Tibial artery (tissue), 4 donors: ENCODE measurements at regions not wholly inside any gene's neighbourhood (a gene's known extent, or its start where the extent isn't known, plus 50 kb on each side); places are given as distances from the start of the nearest gene placed in this dataset.

Source experiments
- DNase-seq, 2 donors: peaks; one replicate each; pipeline ENCODE4 v3.0.0-alpha.2; 2019
- H3K27ac ChIP-seq, 2 donors: fragments of 200-600 bp; sonication (generic) in 1 of 2; 1 replicate in 1 of 2; 2 replicates in 1 of 2; pipeline ENCODE4 v1.5.1; 2018 to 2019; ENCODE audit warnings: mild to moderate bottlenecking in 1 of 2
- H3K27me3 ChIP-seq, 2 donors: fragments of 200-600 bp; sonication (generic) in 1 of 2; one replicate each; pipeline versions ENCODE4 v1.5.1 to v1.6.0; 2016 to 2019
- H3K36me3 ChIP-seq, 3 donors: fragments of 200-600 bp; sonication (generic) in 2 of 3; one replicate each; pipeline ENCODE4 v1.5.1; 2016 to 2019; ENCODE audit warnings: mild to moderate bottlenecking in 2 of 3
- H3K4me1 ChIP-seq, 4 donors: fragments of 200-600 bp; sonication (generic) in 2 of 4; 1 replicate in 3 of 4; 2 replicates in 1 of 4; pipeline ENCODE4 v1.5.1; 2016 to 2019
- H3K4me3 ChIP-seq, 2 donors: fragments of 200-600 bp; sonication (generic) in 1 of 2; 1 replicate in 1 of 2; 2 replicates in 1 of 2; pipeline ENCODE4 v1.5.1; 2018 to 2019; ENCODE audit warnings: mild to moderate bottlenecking in 2 of 2
- H3K9me3 ChIP-seq, 3 donors: fragments of 200-600 bp; sonication (generic) in 1 of 3; one replicate each; pipeline ENCODE4 v1.5.1; 2016 to 2019
- CTCF ChIP-seq, 2 experiments: fragments of 200-600 bp in 1 of 2; fragments of 450-650 bp in 1 of 2; IDR thresholded peaks; one replicate each; pipeline ENCODE4 v1.5.1; 2017 to 2019; ENCODE audit warnings: antibody characterized with exemption in 2 of 2, mild to moderate bottlenecking in 1 of 2, moderate library complexity in 1 of 2
- intact Hi-C: fragments of 100-400 bp; cut with DNase I; formaldehyde crosslinking; loops from one replicate; pipeline ENCODE4 v1.15.0; 2023; ENCODE audit warnings: low total_unique reads

DNA sequence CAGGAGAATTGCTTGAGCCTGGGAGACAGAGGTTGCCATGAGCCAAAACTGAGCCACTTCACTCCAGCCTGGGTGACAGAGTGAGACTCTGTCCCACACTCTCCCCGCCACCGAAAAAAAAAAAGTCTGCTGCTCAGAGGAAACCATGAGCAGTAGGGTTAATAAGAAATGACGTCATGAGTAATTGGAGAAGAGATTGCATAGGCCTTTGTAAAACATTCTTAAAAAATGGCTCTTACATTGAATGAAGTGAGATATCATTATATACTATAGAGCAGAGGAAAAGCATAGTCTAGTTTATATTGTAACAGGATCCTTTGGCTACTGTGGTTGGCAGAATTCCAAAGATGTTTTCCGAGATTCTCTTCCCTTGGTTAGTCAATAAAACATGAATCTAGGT lies 228.2 kb downstream of the PCDH20 start:
- Histone ChIP-seq H3K27me3 (no peaks in the 10 kb centered on the region), H3K27ac (no peak overlapping the region), H3K9me3 (no peaks in the 10 kb centered on the region), H3K4me1 (no peaks in the 10 kb centered on the region), H3K4me3 (no peak overlapping the region), H3K36me3 (no peaks in the 10 kb centered on the region)
- intact Hi-C loops: no loop called here
- DNase-seq: no peak
- TF ChIP-seq CTCF (IDR thresholded peaks at IDR 0.05): no peak

DNA sequence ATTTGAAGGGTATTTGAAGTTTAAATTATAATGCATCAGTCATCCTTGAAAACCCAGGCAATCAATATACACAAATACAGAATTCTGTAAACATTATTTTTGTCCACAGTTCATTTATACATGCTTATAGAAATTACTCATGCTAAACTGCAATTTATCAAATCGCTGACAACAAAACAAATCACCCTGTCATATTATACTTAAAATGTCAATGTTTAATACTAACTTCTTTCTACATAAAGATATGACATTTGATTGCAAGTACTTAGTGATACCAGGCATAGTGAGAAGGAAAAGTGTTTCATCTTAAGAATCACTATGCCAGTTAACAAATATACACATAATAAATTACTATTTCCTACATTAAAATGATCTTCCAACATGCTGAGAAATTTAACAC lies 232.0 kb downstream of the PCDH20 start:
- DNase-seq: no peak
- intact Hi-C loops: no loop called here
- peaks cover 0 to 13% (median 0%) of the 10 kb centered on the region in 4 donors for H3K4me1 ChIP-seq
- no peak for TF ChIP-seq CTCF (IDR thresholded peaks at IDR 0.05)
- H3K27ac ChIP-seq: no peak overlapping the region
- no peaks in the 10 kb centered on the region for H3K36me3 ChIP-seq
- H3K27me3 ChIP-seq: no peaks in the 10 kb centered on the region
- H3K4me3 ChIP-seq: no peak overlapping the region
- no peaks in the 10 kb centered on the region for H3K9me3 ChIP-seq

DNA sequence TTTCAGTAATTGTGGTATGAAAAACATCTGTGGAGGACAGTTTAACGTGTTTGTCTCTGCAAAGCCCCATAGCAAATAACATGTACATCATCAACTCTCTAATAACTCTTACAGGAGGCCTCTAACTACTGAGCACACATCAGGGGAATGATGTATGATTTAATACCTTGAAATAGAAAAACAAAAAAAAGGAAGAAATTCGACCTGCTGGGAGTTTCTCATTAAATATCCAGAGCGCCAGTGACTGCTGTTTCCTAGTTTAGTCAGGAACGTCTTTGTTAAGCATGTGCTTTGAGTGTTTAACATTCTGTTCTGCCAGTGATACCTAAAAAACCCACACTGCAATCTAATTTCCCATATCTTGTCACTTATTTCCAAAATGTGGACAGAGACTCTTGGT lies 235.4 kb downstream of the PCDH20 start:
- Histone ChIP-seq H3K4me1 (peaks cover 0 to 13% (median 0%) of the 10 kb centered on the region in 4 donors), H3K9me3 (no peaks in the 10 kb centered on the region), H3K27ac (no peak overlapping the region), H3K27me3 (no peaks in the 10 kb centered on the region), H3K36me3 (no peaks in the 10 kb centered on the region), H3K4me3 (no peak overlapping the region)
- intact Hi-C loops: no loop called here
- no peak for TF ChIP-seq CTCF (IDR thresholded peaks at IDR 0.05)
- DNase-seq: no peak

DNA sequence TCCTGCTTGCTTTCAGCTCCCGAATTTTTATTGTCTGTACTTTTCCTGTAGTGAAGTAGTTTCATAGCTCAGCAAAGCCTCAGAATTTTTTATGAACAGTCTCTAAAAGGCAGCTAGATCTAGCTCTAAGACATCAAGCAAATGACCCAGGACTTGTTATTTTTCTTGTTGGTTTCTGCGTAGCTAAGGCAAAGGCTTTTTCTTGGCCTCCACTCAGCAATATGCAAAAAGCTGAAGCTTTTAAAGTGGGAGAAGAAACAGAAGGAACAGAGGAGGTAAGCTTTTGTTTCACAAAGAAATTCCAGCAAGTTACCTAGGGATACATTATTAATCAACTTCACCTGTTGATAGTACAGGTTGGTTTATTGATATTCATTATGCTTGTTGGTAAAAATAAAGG lies 235.9 kb downstream of the PCDH20 start:
- Histone ChIP-seq H3K27ac (peak overlapping the region in 1 of 2 donors; percentile 0), H3K36me3 (no peaks in the 10 kb centered on the region), H3K27me3 (no peaks in the 10 kb centered on the region), H3K4me3 (no peak overlapping the region), H3K4me1 (peaks cover 0 to 13% (median 0%) of the 10 kb centered on the region in 4 donors), H3K9me3 (no peaks in the 10 kb centered on the region)
- no peak for TF ChIP-seq CTCF (IDR thresholded peaks at IDR 0.05)
- no peak for DNase-seq
- intact Hi-C loops: no loop called here

GRCh38 chr13:61170856-61171255 lies 244.8 kb downstream of the PCDH20 start:
- no peak for TF ChIP-seq CTCF (IDR thresholded peaks at IDR 0.05)
- no peaks in the 10 kb centered on the region for H3K36me3 ChIP-seq
- no peak overlapping the region for H3K4me3 ChIP-seq
- H3K9me3 ChIP-seq: no peaks in the 10 kb centered on the region
- intact Hi-C loops: no loop called here
- H3K4me1 ChIP-seq: no peaks in the 10 kb centered on the region
- no peak for DNase-seq
- H3K27ac ChIP-seq: no peak overlapping the region
- no peaks in the 10 kb centered on the region for H3K27me3 ChIP-seq

GRCh38 chr13:61162636-61163035 lies 253.0 kb downstream of the PCDH20 start:
- no peak for DNase-seq
- Histone ChIP-seq H3K36me3 (no peaks in the 10 kb centered on the region), H3K27ac (peak overlapping the region; percentile 22 to 40), H3K9me3 (no peaks in the 10 kb centered on the region), H3K4me3 (no peak overlapping the region), H3K27me3 (no peaks in the 10 kb centered on the region), H3K4me1 (peaks cover 0 to 32% (median 4%) of the 10 kb centered on the region in 4 donors)
- no peak for TF ChIP-seq CTCF (IDR thresholded peaks at IDR 0.05)
- intact Hi-C loops: no loop called here
